Duodenal mucosa (tissue), 2 donors: ENCODE measurements at regions not wholly inside any gene's neighbourhood (a gene's known extent, or its start where the extent isn't known, plus 50 kb on each side); places are given as distances from the start of the nearest gene placed in this dataset.

Source experiments
- H3K27ac ChIP-seq: one replicate; pipeline ENCODE4 v1.7.0; 2013; ENCODE audit warnings: low read depth, low read length
- H3K27me3 ChIP-seq, 2 donors: one replicate each; pipeline ENCODE4 v1.7.0; 2013; ENCODE audit warnings: low read length in 2 of 2, control low read depth in 1 of 2; ENCODE audit not compliant: insufficient read depth in 2 of 2, control insufficient read depth in 1 of 2
- H3K36me3 ChIP-seq, 2 donors: one replicate each; pipeline ENCODE4 v1.7.0; 2013; ENCODE audit warnings: low read length in 2 of 2, control low read depth in 1 of 2; ENCODE audit not compliant: insufficient read depth in 2 of 2, control insufficient read depth in 1 of 2
- H3K4me1 ChIP-seq, 2 donors: one replicate each; pipeline ENCODE4 v1.7.0; 2013; ENCODE audit warnings: low read length in 2 of 2, control low read depth in 1 of 2; ENCODE audit not compliant: insufficient read depth in 2 of 2, control insufficient read depth in 1 of 2
- H3K4me3 ChIP-seq, 2 donors: one replicate each; pipeline ENCODE4 v1.7.0; 2013; ENCODE audit warnings: low read length in 2 of 2, low read depth in 1 of 2
- H3K9ac ChIP-seq, 2 donors: one replicate each; pipeline ENCODE4 v1.7.0; 2013; ENCODE audit warnings: low read length in 2 of 2, low read depth in 1 of 2
- H3K9me3 ChIP-seq, 2 donors: one replicate each; pipeline ENCODE4 v1.7.0; 2013; ENCODE audit warnings: low read length in 2 of 2, control low read depth in 1 of 2; ENCODE audit not compliant: control insufficient read depth in 1 of 2

DNA sequence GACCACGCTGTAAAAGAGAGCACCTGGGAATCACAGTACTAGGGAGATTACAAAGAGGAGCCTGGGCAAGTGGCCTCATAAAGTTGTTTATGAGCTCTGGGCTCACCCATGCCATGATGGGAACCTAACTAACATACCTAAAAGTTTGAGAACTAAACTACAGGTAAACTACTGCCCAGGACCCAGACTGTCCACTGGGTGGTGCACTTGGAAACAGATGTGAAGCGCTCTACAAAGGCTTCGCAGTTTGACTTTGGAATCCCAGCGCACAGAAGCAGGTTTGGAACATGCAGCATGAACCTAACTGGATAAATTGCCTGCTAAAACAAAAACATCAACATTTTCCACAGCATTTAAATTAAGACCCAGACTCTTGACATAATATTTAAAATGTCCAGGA lies 418.6 kb downstream of the FAM181B start:
- no peak overlapping the region for H3K9ac ChIP-seq
- H3K36me3 ChIP-seq: no peaks in the 10 kb centered on the region
- no peak overlapping the region for H3K4me3 ChIP-seq
- H3K27ac ChIP-seq: no peak overlapping the region
- H3K9me3 ChIP-seq: no peaks in the 10 kb centered on the region
- H3K4me1 ChIP-seq: no peaks in the 10 kb centered on the region
- H3K27me3 ChIP-seq: no peaks in the 10 kb centered on the region

DNA sequence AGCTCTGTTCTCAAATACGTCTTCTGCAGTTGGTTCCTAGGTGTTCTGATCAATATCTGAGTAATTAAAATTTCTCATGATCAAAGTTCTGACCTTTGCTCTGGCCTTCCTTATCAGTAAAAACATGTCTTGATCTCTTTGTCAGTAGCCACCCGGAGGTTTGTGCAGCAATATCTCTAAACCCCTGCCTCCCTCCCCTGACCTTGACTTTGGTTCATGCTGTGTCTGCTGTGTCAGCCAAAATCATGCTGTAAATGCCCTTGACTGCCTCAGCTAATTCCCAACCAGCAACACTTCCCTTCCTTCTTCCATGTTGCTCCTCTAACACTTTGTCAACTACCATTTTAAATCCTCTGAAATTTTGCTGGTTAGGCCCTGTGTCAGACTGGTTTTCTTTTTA lies 424.7 kb downstream of the FAM181B start:
- Histone ChIP-seq H3K9me3 (no peaks in the 10 kb centered on the region), H3K4me3 (no peak overlapping the region), H3K36me3 (no peaks in the 10 kb centered on the region), H3K4me1 (no peaks in the 10 kb centered on the region), H3K27me3 (no peaks in the 10 kb centered on the region), H3K9ac (no peak overlapping the region), H3K27ac (no peak overlapping the region)

DNA sequence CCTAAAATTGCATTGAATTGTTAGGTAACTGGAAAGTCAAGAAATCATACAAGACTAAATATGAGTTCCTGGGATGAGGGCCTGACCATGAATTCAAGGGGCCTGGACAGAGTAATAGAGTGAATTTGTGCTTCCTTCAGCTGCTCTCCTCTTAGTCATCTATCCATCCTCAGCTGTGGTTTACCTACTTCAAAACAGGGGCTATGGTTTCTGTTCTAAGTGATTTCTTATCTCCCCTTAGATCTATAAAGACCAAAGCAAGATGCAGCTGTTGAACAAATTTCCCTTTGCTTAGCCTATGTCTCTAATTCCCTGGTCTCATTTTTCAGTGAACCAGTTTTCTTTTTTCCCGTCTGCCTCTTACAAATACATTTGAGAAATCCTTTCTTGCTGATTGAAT lies 428.5 kb downstream of the FAM181B start:
- Histone ChIP-seq H3K27me3 (no peaks in the 10 kb centered on the region), H3K4me3 (no peak overlapping the region), H3K9ac (no peak overlapping the region), H3K4me1 (no peaks in the 10 kb centered on the region), H3K9me3 (no peaks in the 10 kb centered on the region), H3K27ac (no peak overlapping the region), H3K36me3 (no peaks in the 10 kb centered on the region)

DNA sequence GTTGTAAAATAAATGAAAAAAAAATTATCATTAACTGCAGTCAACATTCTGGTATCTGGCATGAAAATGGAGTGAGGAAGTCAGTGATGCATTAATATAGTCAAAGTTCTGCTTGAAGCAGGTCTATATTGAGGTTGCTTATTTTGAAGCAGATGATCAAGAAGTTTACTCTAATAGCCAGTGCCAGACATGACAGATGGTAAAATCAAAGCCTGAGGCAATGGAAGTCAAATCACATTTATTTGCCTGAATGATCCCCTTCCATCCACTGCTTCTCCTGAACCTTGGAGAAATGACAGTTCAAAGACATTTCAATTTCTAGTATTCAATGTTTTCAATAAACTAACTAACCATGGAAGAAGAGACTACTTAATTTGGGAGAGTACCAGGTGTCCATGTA lies 430.0 kb downstream of the FAM181B start:
- Histone ChIP-seq H3K27me3 (no peaks in the 10 kb centered on the region), H3K4me1 (no peaks in the 10 kb centered on the region), H3K9ac (no peak overlapping the region), H3K27ac (no peak overlapping the region), H3K36me3 (no peaks in the 10 kb centered on the region), H3K4me3 (no peak overlapping the region), H3K9me3 (no peaks in the 10 kb centered on the region)

DNA sequence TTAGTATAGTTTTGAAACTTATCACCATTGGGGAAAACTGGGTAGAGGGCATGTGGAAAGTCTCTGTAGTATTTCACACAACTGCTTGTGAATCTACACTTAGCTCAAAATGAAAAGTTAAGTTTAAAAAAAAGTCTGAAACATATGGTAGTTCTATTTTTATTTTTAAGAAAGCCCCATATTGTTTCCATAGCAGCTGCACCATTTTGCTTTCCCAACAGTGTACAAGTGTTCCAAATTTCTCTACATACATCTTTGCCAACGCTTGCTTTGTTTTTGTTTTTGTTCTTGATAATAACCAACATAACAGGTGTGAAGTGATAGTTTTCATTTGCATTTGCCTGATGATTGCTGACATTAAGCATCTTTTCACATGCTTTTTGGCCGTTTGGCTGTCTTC lies 445.2 kb downstream of the FAM181B start:
- H3K27ac ChIP-seq: no peak overlapping the region
- no peak overlapping the region for H3K9ac ChIP-seq
- peaks cover 4 to 6% of the 10 kb centered on the region in 2 donors for H3K9me3 ChIP-seq
- no peak overlapping the region for H3K4me3 ChIP-seq
- no peaks in the 10 kb centered on the region for H3K36me3 ChIP-seq
- no peaks in the 10 kb centered on the region for H3K27me3 ChIP-seq
- H3K4me1 ChIP-seq: no peaks in the 10 kb centered on the region

DNA sequence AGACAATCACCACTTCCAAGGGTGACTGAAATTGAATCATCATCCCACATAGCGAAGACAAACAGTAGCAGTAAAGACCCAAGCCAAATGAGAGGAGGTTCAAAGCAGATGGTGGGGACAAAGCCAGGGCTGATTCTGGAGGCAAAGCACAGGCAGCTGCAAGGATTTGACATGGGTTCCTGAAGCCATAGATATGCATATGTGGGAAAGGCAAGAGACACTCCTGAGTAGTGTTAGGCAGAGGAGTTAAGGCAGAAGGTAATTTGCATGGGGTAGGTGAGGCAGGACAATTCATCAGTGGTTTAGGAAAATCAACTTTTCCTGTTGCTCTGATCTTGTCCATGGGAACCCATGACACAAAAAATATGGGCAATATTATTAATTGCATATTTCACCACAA lies 462.8 kb downstream of the FAM181B start:
- Histone ChIP-seq H3K9ac (no peak overlapping the region), H3K36me3 (no peaks in the 10 kb centered on the region), H3K9me3 (no peaks in the 10 kb centered on the region), H3K4me1 (no peaks in the 10 kb centered on the region), H3K4me3 (no peak overlapping the region), H3K27ac (no peak overlapping the region), H3K27me3 (no peaks in the 10 kb centered on the region)

DNA sequence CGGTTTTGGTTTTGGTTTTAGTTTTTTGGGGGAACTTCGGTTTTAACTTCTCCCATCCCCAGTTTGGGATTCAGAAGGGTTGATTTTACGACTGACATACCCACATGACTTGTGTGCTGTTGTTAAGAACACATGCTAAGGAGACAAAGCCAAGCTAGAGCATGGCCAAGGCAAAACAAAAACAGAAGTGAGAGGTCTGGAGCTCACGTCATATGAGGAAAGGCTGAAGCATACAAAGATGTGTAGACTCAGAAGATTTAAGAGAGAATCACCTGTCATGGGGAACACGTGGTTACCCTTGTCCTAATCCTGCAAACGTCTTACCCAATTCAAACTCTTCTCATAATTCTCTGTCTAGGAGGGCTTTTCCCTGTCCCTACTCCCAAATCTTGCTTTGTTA lies 465.0 kb downstream of the FAM181B start:
- H3K36me3 ChIP-seq: no peaks in the 10 kb centered on the region
- no peak overlapping the region for H3K4me3 ChIP-seq
- H3K4me1 ChIP-seq: no peaks in the 10 kb centered on the region
- no peaks in the 10 kb centered on the region for H3K27me3 ChIP-seq
- no peak overlapping the region for H3K9ac ChIP-seq
- no peak overlapping the region for H3K27ac ChIP-seq
- no peaks in the 10 kb centered on the region for H3K9me3 ChIP-seq

DNA sequence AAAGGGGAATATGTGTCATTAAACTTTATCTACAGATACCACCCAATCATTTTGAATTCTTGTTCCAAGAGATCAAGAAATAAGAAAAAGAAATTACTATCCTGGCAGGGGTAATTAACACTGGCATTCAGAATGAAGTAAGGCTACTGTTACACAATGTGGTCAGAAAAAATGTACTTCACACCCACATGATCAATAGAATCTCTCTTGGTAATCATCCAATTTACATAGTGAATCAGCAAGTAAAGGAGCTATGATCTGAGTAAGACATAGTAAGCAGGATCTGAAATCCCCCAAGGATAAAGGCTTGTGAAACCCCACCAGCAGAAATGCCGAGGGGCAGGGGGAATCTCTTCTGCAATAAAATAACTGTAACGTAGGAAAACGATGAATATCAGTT lies 466.5 kb downstream of the FAM181B start:
- Histone ChIP-seq H3K36me3 (no peaks in the 10 kb centered on the region), H3K9me3 (no peaks in the 10 kb centered on the region), H3K9ac (no peak overlapping the region), H3K27me3 (no peaks in the 10 kb centered on the region), H3K27ac (no peak overlapping the region), H3K4me1 (no peaks in the 10 kb centered on the region), H3K4me3 (no peak overlapping the region)

DNA sequence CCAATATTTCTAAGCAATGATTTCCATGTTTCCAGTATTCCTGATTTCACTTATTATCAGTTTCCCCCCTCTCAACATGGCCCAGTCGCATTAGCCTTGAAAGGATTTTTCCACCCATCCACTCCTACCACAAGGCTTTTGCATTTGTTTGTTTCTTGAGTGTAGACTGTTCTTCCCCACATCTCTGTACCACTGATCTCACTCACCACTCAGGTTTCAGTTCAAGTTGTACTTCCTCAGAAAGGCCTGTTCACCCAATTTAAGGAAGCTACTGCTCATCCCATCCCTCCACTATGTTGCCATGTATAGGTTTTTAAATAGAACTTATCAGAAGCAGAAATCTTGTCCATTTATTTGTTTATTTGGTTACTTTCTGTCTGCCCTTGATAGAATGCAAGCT lies 472.3 kb downstream of the FAM181B start:
- no peak overlapping the region for H3K9ac ChIP-seq
- no peaks in the 10 kb centered on the region for H3K27me3 ChIP-seq
- no peak overlapping the region for H3K27ac ChIP-seq
- H3K4me3 ChIP-seq: no peak overlapping the region
- H3K4me1 ChIP-seq: no peaks in the 10 kb centered on the region
- H3K9me3 ChIP-seq: no peaks in the 10 kb centered on the region
- H3K36me3 ChIP-seq: no peaks in the 10 kb centered on the region

DNA sequence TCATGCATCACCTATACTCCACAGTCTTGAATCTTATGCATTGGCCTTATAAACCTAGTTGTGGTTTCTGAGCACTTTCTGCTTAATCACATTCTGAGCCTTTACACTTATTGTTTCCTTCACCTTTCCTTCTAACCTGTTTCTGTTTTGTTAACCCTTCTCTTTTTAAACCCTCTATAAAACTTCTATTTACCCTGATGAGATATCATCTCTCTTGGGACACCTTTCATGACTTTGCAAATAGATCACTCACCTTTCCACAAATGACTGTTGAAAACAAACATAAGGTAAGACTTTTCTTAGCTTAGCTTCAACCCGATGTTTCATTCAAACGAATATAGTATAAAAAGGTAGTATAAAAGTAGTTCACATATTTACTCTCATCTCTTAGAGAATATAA lies 483.6 kb downstream of the FAM181B start:
- Histone ChIP-seq H3K4me3 (no peak overlapping the region), H3K36me3 (no peaks in the 10 kb centered on the region), H3K27ac (no peak overlapping the region), H3K9ac (no peak overlapping the region), H3K27me3 (no peaks in the 10 kb centered on the region), H3K9me3 (no peaks in the 10 kb centered on the region), H3K4me1 (no peaks in the 10 kb centered on the region)

DNA sequence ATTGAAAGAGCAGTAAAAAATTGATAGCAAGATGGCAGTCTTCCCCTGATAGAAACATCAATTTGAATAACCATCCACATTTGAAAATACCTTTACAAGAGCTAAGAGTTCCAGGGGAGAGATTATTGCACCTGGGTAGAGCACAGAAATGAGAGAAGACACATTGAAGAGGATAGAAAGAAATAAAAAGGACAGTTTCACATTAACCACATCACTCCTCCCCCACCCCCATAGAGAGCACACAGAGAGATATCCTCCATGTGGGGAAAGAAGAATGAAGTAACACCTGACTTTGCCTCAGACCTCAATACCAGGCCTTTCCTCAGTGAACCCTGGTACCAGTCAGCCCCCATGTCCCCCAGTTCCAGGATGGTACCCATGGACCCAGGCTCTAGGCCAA lies 486.7 kb downstream of the FAM181B start:
- Histone ChIP-seq H3K9me3 (no peaks in the 10 kb centered on the region), H3K36me3 (no peaks in the 10 kb centered on the region), H3K27ac (no peak overlapping the region), H3K4me1 (no peaks in the 10 kb centered on the region), H3K4me3 (no peak overlapping the region), H3K9ac (no peak overlapping the region), H3K27me3 (no peaks in the 10 kb centered on the region)
